Liver (tissue), 8 donors: ENCODE measurements at regions not wholly inside any gene's neighbourhood (a gene's known extent, or its start where the extent isn't known, plus 50 kb on each side); places are given as distances from the start of the nearest gene placed in this dataset.

ENCODE experiments used
- DNase-seq: peaks from one replicate; pipeline ENCODE4 v3.0.0-alpha.2; 2017; ENCODE audit warnings: low spot score
- H3K27ac ChIP-seq, 2 donors: one replicate each; pipeline ENCODE4 v1.7.0; 2013; ENCODE audit warnings: inconsistent platforms in 2 of 2, low read length in 2 of 2, control low read depth in 1 of 2, low read depth in 1 of 2, mild to moderate bottlenecking in 1 of 2
- H3K27me3 ChIP-seq, 4 donors: one replicate each; pipeline versions ENCODE4 v1.6.1 to v1.7.0; 2013; ENCODE audit warnings: low read length in 3 of 4, inconsistent platforms in 1 of 4, mild to moderate bottlenecking in 1 of 4, moderate library complexity in 1 of 4; ENCODE audit not compliant: control insufficient read depth in 4 of 4, insufficient read depth in 4 of 4
- H3K36me3 ChIP-seq, 4 donors: one replicate each; pipeline versions ENCODE4 v1.6.1 to v1.7.0; 2013; ENCODE audit warnings: low read length in 3 of 4, mild to moderate bottlenecking in 3 of 4, low read depth in 1 of 4, moderate library complexity in 1 of 4; ENCODE audit not compliant: control insufficient read depth in 4 of 4, insufficient read depth in 3 of 4
- H3K4me1 ChIP-seq, 4 donors: one replicate each; pipeline versions ENCODE4 v1.6.1 to v1.7.0; 2013; ENCODE audit warnings: low read length in 3 of 4, mild to moderate bottlenecking in 3 of 4, moderate library complexity in 1 of 4; ENCODE audit not compliant: control insufficient read depth in 4 of 4, insufficient read depth in 4 of 4
- H3K4me3 ChIP-seq, 3 donors: one replicate each; pipeline versions ENCODE4 v1.6.1 to v1.7.0; 2013; ENCODE audit warnings: low read length in 3 of 3, control low read depth in 1 of 3, low read depth in 1 of 3, mild to moderate bottlenecking in 1 of 3
- H3K9ac ChIP-seq, 2 donors: one replicate each; pipeline ENCODE4 v1.7.0; 2013; ENCODE audit warnings: low read length in 2 of 2, mild to moderate bottlenecking in 2 of 2, moderate library complexity in 2 of 2, control low read depth in 1 of 2, low read depth in 1 of 2
- H3K9me3 ChIP-seq, 4 donors: one replicate each; pipeline versions ENCODE4 v1.6.1 to v1.7.0; 2013; ENCODE audit warnings: low read length in 3 of 4; ENCODE audit not compliant: control insufficient read depth in 4 of 4
- ATF3 ChIP-seq: IDR thresholded peaks from 2 replicates; pipeline ENCODE4 v1.6.1; 2016; ENCODE audit warnings: antibody characterized with exemption
- CTCF ChIP-seq: fragments of 150-350 bp; IDR thresholded peaks from 2 replicates; pipeline ENCODE4 v1.5.1; 2017; ENCODE audit warnings: improper control_type of control experiment, low read depth, low read length; ENCODE audit not compliant: missing input control
- FOXA2 ChIP-seq: IDR thresholded peaks from 2 replicates; pipeline ENCODE4 v1.6.1; 2016; ENCODE audit warnings: antibody characterized with exemption
- GABPA ChIP-seq, 2 donors: IDR thresholded peaks in 1 of 2; conservative IDR thresholded peaks in 1 of 2; 2 replicates each; pipeline ENCODE4 v1.6.1; 2016; ENCODE audit warnings: antibody characterized with exemption in 2 of 2, mild to moderate bottlenecking in 1 of 2, moderate library complexity in 1 of 2
- HNF4A ChIP-seq, 2 donors: conservative IDR thresholded peaks; 2 replicates each; pipeline ENCODE4 v1.6.1; 2016; ENCODE audit warnings: antibody characterized with exemption in 2 of 2, mild to moderate bottlenecking in 2 of 2
- JUND ChIP-seq, 2 donors: IDR thresholded peaks; 2 replicates each; pipeline ENCODE4 v1.6.1; 2016; ENCODE audit warnings: antibody characterized with exemption in 2 of 2
- MAX ChIP-seq: IDR thresholded peaks from 2 replicates; pipeline ENCODE4 v1.6.1; 2016; ENCODE audit warnings: antibody characterized with exemption
- REST ChIP-seq: IDR thresholded peaks from 2 replicates; pipeline ENCODE4 v1.6.1; 2016; ENCODE audit warnings: antibody characterized with exemption, mild to moderate bottlenecking
- RXRA ChIP-seq, 2 donors: IDR thresholded peaks; 2 replicates each; pipeline ENCODE4 v1.6.1; 2017 to 2018; ENCODE audit warnings: antibody characterized with exemption in 2 of 2, mild to moderate bottlenecking in 1 of 2
- SP1 ChIP-seq: IDR thresholded peaks from 2 replicates; pipeline ENCODE4 v1.6.1; 2018; ENCODE audit warnings: antibody characterized with exemption, mild to moderate bottlenecking
- YY1 ChIP-seq: IDR thresholded peaks from 2 replicates; pipeline ENCODE4 v1.6.1; 2016; ENCODE audit warnings: antibody characterized with exemption, mild to moderate bottlenecking
- WGBS: extraction: QIAGEN DNeasy Blood & Tissue Kit; methylation state at CpG from one replicate; pipeline ENCODE4 v1.1.7; 2013; 5-methylcytosine and 5-hydroxymethylcytosine counted together
- donor health status: healthy.
- donor health status: healthy.
- donor health status: healthy.
- donor health status: healthy.
- donor health status: healthy.

- Histone ChIP-seq H3K27ac (no peak overlapping the region), H3K9me3 (peaks cover 0 to 7% (median 0%) of the 10 kb centered on the region in 4 donors), H3K9ac (no peak overlapping the region), H3K36me3 (peaks cover 0 to 4% (median 2%) of the 10 kb centered on the region in 4 donors), H3K4me3 (no peak overlapping the region), H3K4me1 (no peaks in the 10 kb centered on the region), H3K27me3 (no peaks in the 10 kb centered on the region)
- DNase-seq = no peak
- TF ChIP-seq YY1 (no peak), FOXA2 (no peak), HNF4A (conservative IDR thresholded peaks at IDR 0.05) (no peak), RXRA (IDR thresholded peaks at IDR 0.05) (no peak), CTCF (no peak), JUND (IDR thresholded peaks at IDR 0.05) (no peak)
- WGBS = 77% methylated on average over 5 of the region's 5 CpGs
Measured at GRCh38 chr15:97703400-97703799, 257.1 kb upstream of the ARRDC4 start.

GRCh38 chr15:97706059-97706458 lies 254.4 kb upstream of the ARRDC4 start:
- Histone ChIP-seq H3K9ac (no peak overlapping the region), H3K36me3 (peaks cover 0 to 4% (median 0%) of the 10 kb centered on the region in 4 donors), H3K27me3 (no peaks in the 10 kb centered on the region), H3K9me3 (no peaks in the 10 kb centered on the region), H3K4me1 (no peaks in the 10 kb centered on the region), H3K4me3 (no peak overlapping the region), H3K27ac (no peak overlapping the region)
- DNase-seq = no peak
- 80% methylated on average over 1 of the region's 1 CpG for WGBS
- no peak for TF ChIP-seq GABPA (IDR thresholded peaks at IDR 0.05 in 1 of 2, conservative IDR thresholded peaks at IDR 0.05 in 1 of 2)
- no peak for TF ChIP-seq HNF4A (conservative IDR thresholded peaks at IDR 0.05)
- no peak for TF ChIP-seq RXRA (IDR thresholded peaks at IDR 0.05)
- TF ChIP-seq MAX = no peak
- no peak for TF ChIP-seq REST

- H3K4me1 ChIP-seq = no peaks in the 10 kb centered on the region
- no peaks in the 10 kb centered on the region for H3K36me3 ChIP-seq
- no peak overlapping the region for H3K4me3 ChIP-seq
- 80% methylated on average over 3 of the region's 3 CpGs for WGBS
- TF ChIP-seq SP1 = no peak
- TF ChIP-seq FOXA2 = no peak
- no peak for TF ChIP-seq ATF3
- TF ChIP-seq RXRA (IDR thresholded peaks at IDR 0.05) = no peak
- no peak for TF ChIP-seq GABPA (IDR thresholded peaks at IDR 0.05 in 1 of 2, conservative IDR thresholded peaks at IDR 0.05 in 1 of 2)
- no peak for TF ChIP-seq MAX
- no peak for DNase-seq
- H3K9me3 ChIP-seq = no peaks in the 10 kb centered on the region
- H3K27me3 ChIP-seq = no peaks in the 10 kb centered on the region
- no peak overlapping the region for H3K27ac ChIP-seq
- H3K9ac ChIP-seq = no peak overlapping the region
Measured at GRCh38 chr15:97708252-97708651, 252.3 kb upstream of the ARRDC4 start.
